IMR-90 (cell line): ENCODE measurements at regions not wholly inside any gene's neighbourhood (a gene's known extent, or its start where the extent isn't known, plus 50 kb on each side); places are given as distances from the start of the nearest gene placed in this dataset.

Experiments used
- ATAC-seq: fragments of 200-7000 bp; cut with Tn5 transposase; 2 replicates; pipeline ENCODE4 v1.9.1; 2020; ENCODE audit warnings: low read depth, mild to moderate bottlenecking, moderate library complexity
- BruUV-seq: library from RNA; stranded (reverse); fragments of 400-500 nt; replicated peaks from 2 replicates; lab custom pipeline; 2021; lab: Mats Ljungman, UMichigan
- CTCF ChIA-PET: fragments of 300-600 bp; formaldehyde crosslinking; extraction: SDS; loops from one replicate; lab custom pipeline; 2021; ENCODE audit warnings: antibody characterized with exemption; lab: Yijun Ruan, JAX
- POLR2A ChIA-PET: fragments of 300-600 bp; sonication (Branson Sonifier 250); formaldehyde crosslinking; loops from one replicate; lab custom pipeline; 2022; ENCODE audit warnings: antibody characterized with exemption; ENCODE audit not compliant: unreplicated experiment; lab: Charles Lee
- DNase-seq: peaks from one replicate; pipeline ENCODE4 v3.0.0; 2013
- H2AFZ ChIP-seq: replicated peaks from 2 replicates; pipeline ENCODE3; 2013; ENCODE audit warnings: low read length, mild to moderate bottlenecking; ENCODE audit not compliant: poor library complexity
- H2AK5ac ChIP-seq: 2 replicates; pipeline ENCODE4 v1.6.1; 2013; ENCODE audit warnings: low read depth, low read length, inconsistent platforms
- H2AK9ac ChIP-seq: replicated peaks from 2 replicates; pipeline ENCODE3; 2013; ENCODE audit warnings: mild to moderate bottlenecking, low read depth, low read length, moderate library complexity; ENCODE audit not compliant: poor library complexity
- H2BK120ac ChIP-seq: 2 replicates; pipeline ENCODE4 v1.6.1; 2013; ENCODE audit warnings: low read depth, low read length, inconsistent platforms
- H2BK15ac ChIP-seq: 3 replicates; pipeline ENCODE4 v1.6.1; 2013; ENCODE audit warnings: low read depth, low read length, inconsistent platforms
- H2BK20ac ChIP-seq: 2 replicates; pipeline ENCODE4 v1.6.1; 2013; ENCODE audit warnings: low read depth, mild to moderate bottlenecking, inconsistent platforms, low read length, moderate library complexity
- H2BK5ac ChIP-seq: 2 replicates; pipeline ENCODE4 v1.6.1; 2013; ENCODE audit warnings: mild to moderate bottlenecking, low read depth, low read length, inconsistent platforms; ENCODE audit not compliant: poor library complexity, severe bottlenecking
- H3K14ac ChIP-seq: replicated peaks from 2 replicates; pipeline ENCODE4 v1.6.1; 2013; ENCODE audit warnings: low read depth, low read length, inconsistent platforms
- H3K18ac ChIP-seq: 2 replicates; pipeline ENCODE4 v1.6.1; 2013; ENCODE audit warnings: low read depth, low read length, control low read depth
- H3K23ac ChIP-seq: 2 replicates; pipeline ENCODE4 v1.6.1; 2013; ENCODE audit warnings: low read depth, low read length, inconsistent platforms
- H3K27ac ChIP-seq: 2 replicates; pipeline ENCODE4 v1.5.1; 2013; ENCODE audit warnings: mild to moderate bottlenecking, control low read depth, low read length; ENCODE audit not compliant: insufficient read depth
- H3K27me3 ChIP-seq: 2 replicates; pipeline ENCODE4 v1.6.1; 2013; ENCODE audit warnings: low read length; ENCODE audit not compliant: control insufficient read depth, insufficient read depth
- H3K36me3 ChIP-seq: 2 replicates; pipeline ENCODE4 v1.6.1; 2013; ENCODE audit warnings: low read length, mixed read lengths; ENCODE audit not compliant: control insufficient read depth, insufficient read depth
- H3K4ac ChIP-seq: 2 replicates; pipeline ENCODE4 v1.6.1; 2013; ENCODE audit warnings: low read depth, low read length, inconsistent platforms
- H3K4me1 ChIP-seq: 2 replicates; pipeline ENCODE4 v1.6.1; 2013; ENCODE audit warnings: low read length, mixed read lengths; ENCODE audit not compliant: control insufficient read depth, insufficient read depth
- H3K4me2 ChIP-seq: 2 replicates; pipeline ENCODE4 v1.6.1; 2013; ENCODE audit warnings: low read depth, mild to moderate bottlenecking, control low read depth, low read length, moderate library complexity
- H3K4me3 ChIP-seq: 2 replicates; pipeline ENCODE4 v1.5.1; 2013; ENCODE audit warnings: low read depth, mild to moderate bottlenecking, control low read depth, low read length, moderate library complexity; ENCODE audit not compliant: insufficient read depth
- H3K56ac ChIP-seq: 2 replicates; pipeline ENCODE4 v1.6.1; 2013; ENCODE audit warnings: low read length, inconsistent platforms; ENCODE audit not compliant: insufficient read depth; ENCODE audit errors: extremely low read depth
- H3K79me1 ChIP-seq, 2 experiments: 2 replicates each; pipeline ENCODE4 v1.6.1; 2013; ENCODE audit warnings: low read length in 2 of 2, inconsistent platforms in 1 of 2, low read depth in 1 of 2
- H3K9ac ChIP-seq: 2 replicates; pipeline ENCODE4 v1.6.1; 2013; ENCODE audit warnings: low read depth, low read length, control low read depth
- H3K9me1 ChIP-seq: 2 replicates; pipeline ENCODE4 v1.6.1; 2013; ENCODE audit warnings: low read length, inconsistent platforms; ENCODE audit not compliant: insufficient read depth
- H3K9me3 ChIP-seq: 2 replicates; pipeline ENCODE4 v1.6.1; 2013; ENCODE audit warnings: low read length; ENCODE audit not compliant: control insufficient read depth, insufficient read depth
- H4K20me1 ChIP-seq: 2 replicates; pipeline ENCODE4 v1.6.1; 2013; ENCODE audit warnings: low read length, inconsistent platforms; ENCODE audit not compliant: insufficient read depth
- H4K5ac ChIP-seq: 2 replicates; pipeline ENCODE4 v1.6.1; 2013; ENCODE audit warnings: mild to moderate bottlenecking, low read depth, low read length, control low read depth
- H4K8ac ChIP-seq, 2 experiments: 2 replicates each; pipeline ENCODE4 v1.6.1; 2013; ENCODE audit warnings: low read depth in 2 of 2, low read length in 2 of 2, control low read depth in 1 of 2, inconsistent platforms in 1 of 2
- H4K91ac ChIP-seq: 2 replicates; pipeline ENCODE4 v1.6.1; 2013; ENCODE audit warnings: low read depth, low read length, inconsistent platforms; ENCODE audit not compliant: insufficient read depth
- CTCF ChIP-seq: conservative IDR thresholded peaks from 2 replicates; pipeline ENCODE4 v1.5.1; 2012; ENCODE audit warnings: mild to moderate bottlenecking, low read depth, low read length, improper control_type of control experiment
- MAFK ChIP-seq: IDR thresholded peaks from 2 replicates; pipeline ENCODE4 v1.6.1; 2012; ENCODE audit warnings: low read depth, low read length, improper control_type of control experiment
- MAZ ChIP-seq: IDR thresholded peaks from 2 replicates; pipeline ENCODE4 v1.6.1; 2012; ENCODE audit warnings: low read depth, mild to moderate bottlenecking, low read length, improper control_type of control experiment, moderate library complexity, borderline replicate concordance
- POLR2A ChIP-seq: IDR thresholded peaks from 2 replicates; pipeline ENCODE4 v1.6.1; 2012; ENCODE audit warnings: mild to moderate bottlenecking, low read depth, low read length
- RAD21 ChIP-seq: IDR thresholded peaks from 2 replicates; pipeline ENCODE4 v1.6.1; 2012; ENCODE audit warnings: low read length, improper control_type of control experiment
- RCOR1 ChIP-seq: IDR thresholded peaks from 2 replicates; pipeline ENCODE4 v1.6.1; 2012; ENCODE audit warnings: mild to moderate bottlenecking, low read length, improper control_type of control experiment; ENCODE audit not compliant: insufficient replicate concordance
- RFX5 ChIP-seq: IDR thresholded peaks from 2 replicates; pipeline ENCODE4 v1.8.0; 2012; ENCODE audit warnings: low read depth, mild to moderate bottlenecking, low read length, moderate library complexity
- dilution Hi-C: fragments of 300-500 bp; cut with HindIII; formaldehyde crosslinking; loops from one replicate; pipeline ENCODE4 v1.14.3; 2018; ENCODE audit warnings: low sequenced_read_pairs; ENCODE audit not compliant: unreplicated experiment
- in situ Hi-C: fragments of 300-500 bp; cut with MboI; formaldehyde crosslinking; loops from 3 replicates; pipeline ENCODE4 v1.14.3; 2019; ENCODE audit warnings: low sequenced_read_pairs, inconsistent platforms, mixed read lengths
- intact Hi-C: fragments of 100-400 bp; cut with micrococcal nuclease; formaldehyde crosslinking; loops from 2 replicates; pipeline ENCODE4 v1.10.0; 2022
- TF ChIP-seq, protein P1 (sequence below): fragments of 150-350 bp; IDR thresholded peaks from 2 replicates; pipeline ENCODE4 v1.6.1; 2016; ENCODE audit warnings: low read depth, mild to moderate bottlenecking, low read length, moderate library complexity, borderline replicate concordance

DNA sequence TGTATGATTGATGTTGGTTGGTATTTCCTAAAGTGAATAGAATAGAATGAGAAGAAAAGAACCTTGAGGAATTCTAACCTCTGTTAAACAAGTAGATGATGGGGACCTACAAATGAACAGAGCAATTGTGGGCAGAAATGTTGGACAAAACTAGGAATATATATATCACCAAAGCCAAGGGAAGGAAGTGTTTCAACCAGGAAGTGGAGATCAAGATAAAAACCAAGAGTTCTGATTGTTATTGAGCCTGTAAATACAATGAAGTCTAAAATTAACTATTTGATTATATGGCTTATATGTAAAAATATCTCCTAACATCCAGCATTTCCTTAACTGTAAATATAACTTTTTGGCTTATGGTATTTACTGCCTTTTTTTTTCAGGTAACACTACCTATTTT, 730.0 kb downstream of the SOCS6 start:
- ChIA-PET POLR2A (no interaction called here), CTCF (no interaction called here)
- ATAC-seq = no peak
- Histone ChIP-seq H3K14ac (no peak overlapping the region), H4K20me1 (no peaks in the 10 kb centered on the region), H2AK5ac (no peak overlapping the region), H2BK15ac (no peak overlapping the region), H3K27ac (no peak overlapping the region), H2BK120ac (no peak overlapping the region), H3K27me3 (no peaks in the 10 kb centered on the region), H2BK5ac (no peak overlapping the region), H3K4me3 (no peak overlapping the region), H3K56ac (no peak overlapping the region), H3K23ac (no peak overlapping the region), H4K91ac (no peak overlapping the region), H3K4me2 (no peak overlapping the region), H4K5ac (no peak overlapping the region), H3K9me1 (no peaks in the 10 kb centered on the region), H2AFZ (no peak overlapping the region), H3K9ac (no peak overlapping the region), H3K9me3 (peaks cover 9% of the 10 kb centered on the region; the same call in 1 of the 2 replicates), H4K8ac (no peak overlapping the region), H2BK20ac (no peak overlapping the region), H3K36me3 (no peaks in the 10 kb centered on the region), H3K18ac (no peak overlapping the region), H3K79me1 (no peaks in the 10 kb centered on the region), H3K4ac (no peak overlapping the region), H2AK9ac (no peak overlapping the region), H3K4me1 (no peaks in the 10 kb centered on the region)
- no TSS peak for BruUV-seq
- no peak for DNase-seq
- no peak for TF ChIP-seq RAD21
- TF ChIP-seq RCOR1 = no peak
- TF ChIP-seq, protein P1, sequence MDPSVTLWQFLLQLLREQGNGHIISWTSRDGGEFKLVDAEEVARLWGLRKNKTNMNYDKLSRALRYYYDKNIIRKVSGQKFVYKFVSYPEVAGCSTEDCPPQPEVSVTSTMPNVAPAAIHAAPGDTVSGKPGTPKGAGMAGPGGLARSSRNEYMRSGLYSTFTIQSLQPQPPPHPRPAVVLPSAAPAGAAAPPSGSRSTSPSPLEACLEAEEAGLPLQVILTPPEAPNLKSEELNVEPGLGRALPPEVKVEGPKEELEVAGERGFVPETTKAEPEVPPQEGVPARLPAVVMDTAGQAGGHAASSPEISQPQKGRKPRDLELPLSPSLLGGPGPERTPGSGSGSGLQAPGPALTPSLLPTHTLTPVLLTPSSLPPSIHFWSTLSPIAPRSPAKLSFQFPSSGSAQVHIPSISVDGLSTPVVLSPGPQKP = no peak
- TF ChIP-seq MAZ = no peak
- TF ChIP-seq POLR2A = no peak
- TF ChIP-seq RFX5 = no peak
- no peak for TF ChIP-seq CTCF
- TF ChIP-seq MAFK = no peak
- intact Hi-C loops = no loop called here
- in situ Hi-C loops = no loop called here
- dilution Hi-C loops = no loop called here
